HEK293 (cell line): ENCODE measurements at regions not wholly inside any gene's neighbourhood (a gene's known extent, or its start where the extent isn't known, plus 50 kb on each side); places are given as distances from the start of the nearest gene placed in this dataset.

ENCODE experiments used
- KLF9 ChIP-seq: fragments of 450-650 bp; formaldehyde crosslinking; IDR thresholded peaks from 2 replicates; pipeline ENCODE4 v1.5.1; 2016; ENCODE audit warnings: missing biosample characterization, missing genetic modification characterization, low read depth
- TCF7L2 ChIP-seq: IDR thresholded peaks from 2 replicates; pipeline ENCODE4 v1.6.1; 2011; ENCODE audit warnings: low read depth, mild to moderate bottlenecking, inconsistent platforms, low read length, moderate library complexity, borderline replicate concordance
- ZNF610 ChIP-seq: fragments of 450-650 bp; formaldehyde crosslinking; IDR thresholded peaks from 2 replicates; pipeline ENCODE4 v1.5.1; 2016; ENCODE audit warnings: missing biosample characterization, missing genetic modification characterization, borderline replicate concordance
- TF ChIP-seq, protein P1 (sequence below): fragments of 450-650 bp; formaldehyde crosslinking; IDR thresholded peaks from 2 replicates; pipeline ENCODE4 v1.5.1; 2016; ENCODE audit warnings: missing biosample characterization, missing genetic modification characterization
- TF ChIP-seq, protein P2 (sequence below): fragments of 450-650 bp; formaldehyde crosslinking; IDR thresholded peaks from 2 replicates; pipeline ENCODE4 v1.5.1; 2016; ENCODE audit warnings: missing biosample characterization, missing genetic modification characterization

DNA sequence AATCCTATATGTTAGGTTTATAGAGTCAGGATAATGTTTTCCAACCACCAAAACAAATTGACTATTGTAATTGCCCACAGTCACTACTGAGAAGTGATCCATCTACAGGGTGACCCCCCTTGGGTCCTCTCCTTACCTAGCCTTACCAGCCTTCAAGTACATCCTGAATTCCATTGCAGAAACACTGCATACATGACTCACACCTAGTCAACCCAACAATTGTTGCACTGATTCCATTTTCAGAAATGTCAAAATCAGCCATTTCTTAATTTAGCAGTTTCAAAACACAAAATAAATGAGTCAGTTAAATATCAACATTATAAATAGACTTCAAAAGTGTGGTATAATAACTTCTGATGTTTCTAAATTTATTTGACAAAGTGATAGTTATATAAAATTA, 106.3 kb upstream of the TNIP3 start:
- TF ChIP-seq TCF7L2 (no peak), KLF9 (tag by site-specific recombination) (no peak), ZNF610 (tag by site-specific recombination) (no peak)
- TF ChIP-seq, protein P1, sequence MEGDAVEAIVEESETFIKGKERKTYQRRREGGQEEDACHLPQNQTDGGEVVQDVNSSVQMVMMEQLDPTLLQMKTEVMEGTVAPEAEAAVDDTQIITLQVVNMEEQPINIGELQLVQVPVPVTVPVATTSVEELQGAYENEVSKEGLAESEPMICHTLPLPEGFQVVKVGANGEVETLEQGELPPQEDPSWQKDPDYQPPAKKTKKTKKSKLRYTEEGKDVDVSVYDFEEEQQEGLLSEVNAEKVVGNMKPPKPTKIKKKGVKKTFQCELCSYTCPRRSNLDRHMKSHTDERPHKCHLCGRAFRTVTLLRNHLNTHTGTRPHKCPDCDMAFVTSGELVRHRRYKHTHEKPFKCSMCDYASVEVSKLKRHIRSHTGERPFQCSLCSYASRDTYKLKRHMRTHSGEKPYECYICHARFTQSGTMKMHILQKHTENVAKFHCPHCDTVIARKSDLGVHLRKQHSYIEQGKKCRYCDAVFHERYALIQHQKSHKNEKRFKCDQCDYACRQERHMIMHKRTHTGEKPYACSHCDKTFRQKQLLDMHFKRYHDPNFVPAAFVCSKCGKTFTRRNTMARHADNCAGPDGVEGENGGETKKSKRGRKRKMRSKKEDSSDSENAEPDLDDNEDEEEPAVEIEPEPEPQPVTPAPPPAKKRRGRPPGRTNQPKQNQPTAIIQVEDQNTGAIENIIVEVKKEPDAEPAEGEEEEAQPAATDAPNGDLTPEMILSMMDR = no peak
- TF ChIP-seq, protein P2, sequence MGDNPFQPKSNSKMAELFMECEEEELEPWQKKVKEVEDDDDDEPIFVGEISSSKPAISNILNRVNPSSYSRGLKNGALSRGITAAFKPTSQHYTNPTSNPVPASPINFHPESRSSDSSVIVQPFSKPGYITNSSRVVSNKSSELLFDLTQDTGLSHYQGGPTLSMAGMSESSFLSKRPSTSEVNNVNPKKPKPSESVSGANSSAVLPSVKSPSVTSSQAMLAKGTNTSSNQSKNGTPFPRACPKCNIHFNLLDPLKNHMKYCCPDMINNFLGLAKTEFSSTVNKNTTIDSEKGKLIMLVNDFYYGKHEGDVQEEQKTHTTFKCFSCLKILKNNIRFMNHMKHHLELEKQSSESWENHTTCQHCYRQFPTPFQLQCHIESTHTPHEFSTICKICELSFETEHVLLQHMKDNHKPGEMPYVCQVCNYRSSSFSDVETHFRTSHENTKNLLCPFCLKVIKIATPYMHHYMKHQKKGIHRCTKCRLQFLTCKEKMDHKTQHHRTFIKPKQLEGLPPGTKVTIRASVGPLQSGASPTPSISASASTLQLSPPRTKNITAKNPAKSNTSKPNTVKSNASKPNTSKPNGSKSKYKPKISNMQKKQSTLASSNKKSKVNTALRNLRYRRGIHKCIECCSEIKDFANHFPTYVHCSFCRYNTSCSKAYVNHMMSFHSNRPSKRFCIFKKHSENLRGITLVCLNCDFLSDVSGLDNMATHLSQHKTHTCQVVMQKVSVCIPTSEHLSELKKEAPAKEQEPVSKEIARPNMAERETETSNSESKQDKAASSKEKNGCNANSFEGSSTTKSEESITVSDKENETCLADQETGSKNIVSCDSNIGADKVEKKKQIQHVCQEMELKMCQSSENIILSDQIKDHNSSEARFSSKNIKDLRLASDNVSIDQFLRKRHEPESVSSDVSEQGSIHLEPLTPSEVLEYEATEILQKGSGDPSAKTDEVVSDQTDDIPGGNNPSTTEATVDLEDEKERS (tag by site-specific recombination) = no peak
